Left lung (tissue), 4 donors: ENCODE measurements at regions not wholly inside any gene's neighbourhood (a gene's known extent, or its start where the extent isn't known, plus 50 kb on each side); places are given as distances from the start of the nearest gene placed in this dataset.

Source experiments
- ATAC-seq: fragments of 200-7000 bp; cut with Tn5 transposase; one replicate; pipeline ENCODE4 v1.9.1; 2020; ENCODE audit warnings: moderate library complexity
- DNase-seq, 4 donors: peaks; one replicate each; pipeline ENCODE4 v3.0.0-alpha.2; 2013 to 2020
- H3K27ac ChIP-seq, 2 donors: fragments of 200-600 bp; sonication (generic) in 1 of 2; one replicate each; pipeline versions ENCODE4 v1.5.0 to v1.8.0; 2020 to 2021
- H3K27me3 ChIP-seq, 2 donors: fragments of 200-600 bp; sonication (generic) in 1 of 2; one replicate each; pipeline versions ENCODE4 v1.5.0 to v1.8.0; 2020 to 2021
- H3K36me3 ChIP-seq, 2 donors: fragments of 200-600 bp; sonication (generic) in 1 of 2; one replicate each; pipeline versions ENCODE4 v1.5.0 to v1.8.0; 2020 to 2021
- H3K4me1 ChIP-seq, 2 donors: fragments of 200-600 bp; one replicate each; pipeline ENCODE4 v1.8.0; 2021
- H3K4me3 ChIP-seq, 2 donors: fragments of 200-600 bp; sonication (generic) in 1 of 2; one replicate each; pipeline versions ENCODE4 v1.5.0 to v1.8.0; 2020 to 2021; ENCODE audit warnings: mild to moderate bottlenecking in 1 of 2
- H3K9me3 ChIP-seq, 2 donors: fragments of 200-600 bp; sonication (generic) in 1 of 2; one replicate each; pipeline versions ENCODE4 v1.5.0 to v1.8.0; 2020 to 2021
- intact Hi-C, 2 donors: fragments of 100-400 bp; cut with DNase I; formaldehyde crosslinking; loops; one replicate each; pipeline versions ENCODE4 v1.11.2 to v1.14.2; 2022
- TF ChIP-seq, protein P1 (sequence below), 2 donors: fragments of 200-600 bp; sonication (generic) in 1 of 2; IDR thresholded peaks; one replicate each; pipeline versions ENCODE4 v1.5.0 to v1.8.0; 2021; ENCODE audit warnings: antibody characterized with exemption in 2 of 2
- donor health status: DM: no; HTN: yes; CAD: no.
- donor health status: DM: no; HTN: no; CAD: no.

DNA sequence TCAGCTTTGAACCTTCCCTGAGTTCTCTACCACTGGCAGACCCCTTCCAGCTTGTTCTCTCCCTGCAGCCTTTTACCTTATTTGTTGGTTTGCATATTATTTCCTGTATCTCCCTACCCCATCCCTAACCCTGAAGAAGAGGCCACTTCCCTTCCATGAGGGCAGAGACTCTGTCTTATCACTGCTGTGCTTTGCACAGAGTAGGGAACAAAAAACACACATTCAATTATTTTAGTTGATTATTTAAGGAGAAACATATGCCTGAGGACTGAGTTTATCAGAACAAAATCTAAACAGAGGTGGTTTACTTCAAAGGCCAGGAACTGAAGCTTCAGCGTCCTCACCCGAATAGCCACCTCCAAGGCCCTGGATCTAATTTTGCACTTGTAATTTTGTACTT, 111.7 kb upstream of the RFLNA start:
- H3K4me1 ChIP-seq = peaks cover 0 to 2% of the 10 kb centered on the region in 2 donors
- no peaks in the 10 kb centered on the region for H3K36me3 ChIP-seq
- TF ChIP-seq, protein P1, sequence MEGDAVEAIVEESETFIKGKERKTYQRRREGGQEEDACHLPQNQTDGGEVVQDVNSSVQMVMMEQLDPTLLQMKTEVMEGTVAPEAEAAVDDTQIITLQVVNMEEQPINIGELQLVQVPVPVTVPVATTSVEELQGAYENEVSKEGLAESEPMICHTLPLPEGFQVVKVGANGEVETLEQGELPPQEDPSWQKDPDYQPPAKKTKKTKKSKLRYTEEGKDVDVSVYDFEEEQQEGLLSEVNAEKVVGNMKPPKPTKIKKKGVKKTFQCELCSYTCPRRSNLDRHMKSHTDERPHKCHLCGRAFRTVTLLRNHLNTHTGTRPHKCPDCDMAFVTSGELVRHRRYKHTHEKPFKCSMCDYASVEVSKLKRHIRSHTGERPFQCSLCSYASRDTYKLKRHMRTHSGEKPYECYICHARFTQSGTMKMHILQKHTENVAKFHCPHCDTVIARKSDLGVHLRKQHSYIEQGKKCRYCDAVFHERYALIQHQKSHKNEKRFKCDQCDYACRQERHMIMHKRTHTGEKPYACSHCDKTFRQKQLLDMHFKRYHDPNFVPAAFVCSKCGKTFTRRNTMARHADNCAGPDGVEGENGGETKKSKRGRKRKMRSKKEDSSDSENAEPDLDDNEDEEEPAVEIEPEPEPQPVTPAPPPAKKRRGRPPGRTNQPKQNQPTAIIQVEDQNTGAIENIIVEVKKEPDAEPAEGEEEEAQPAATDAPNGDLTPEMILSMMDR (IDR thresholded peaks at IDR 0.05) = no peak
- ATAC-seq = no peak
- no peaks in the 10 kb centered on the region for H3K27me3 ChIP-seq
- intact Hi-C loops = no loop called here
- no peak for DNase-seq
- no peak overlapping the region for H3K27ac ChIP-seq
- H3K9me3 ChIP-seq = no peaks in the 10 kb centered on the region
- no peak overlapping the region for H3K4me3 ChIP-seq

DNA sequence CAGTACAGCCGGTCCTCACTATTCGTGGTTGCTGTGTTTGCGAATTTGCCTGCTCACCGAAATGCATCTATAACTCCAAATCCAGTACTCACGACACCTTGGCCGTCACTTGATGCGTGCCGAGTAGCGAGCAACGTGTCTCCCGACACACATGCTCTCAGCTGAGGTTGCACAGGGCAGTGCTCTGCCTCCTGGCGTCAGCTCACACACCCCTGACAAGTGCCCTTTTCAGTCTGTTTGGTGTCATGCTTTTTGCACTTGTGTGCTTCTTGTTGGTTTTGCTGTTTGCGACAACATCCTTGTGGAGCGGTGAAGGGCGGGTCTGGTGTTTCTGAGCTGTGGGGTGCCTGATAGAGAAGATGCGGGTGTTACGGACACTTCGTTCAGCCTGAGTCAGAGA, 110.4 kb upstream of the RFLNA start:
- H3K27ac ChIP-seq = no peak overlapping the region

DNA sequence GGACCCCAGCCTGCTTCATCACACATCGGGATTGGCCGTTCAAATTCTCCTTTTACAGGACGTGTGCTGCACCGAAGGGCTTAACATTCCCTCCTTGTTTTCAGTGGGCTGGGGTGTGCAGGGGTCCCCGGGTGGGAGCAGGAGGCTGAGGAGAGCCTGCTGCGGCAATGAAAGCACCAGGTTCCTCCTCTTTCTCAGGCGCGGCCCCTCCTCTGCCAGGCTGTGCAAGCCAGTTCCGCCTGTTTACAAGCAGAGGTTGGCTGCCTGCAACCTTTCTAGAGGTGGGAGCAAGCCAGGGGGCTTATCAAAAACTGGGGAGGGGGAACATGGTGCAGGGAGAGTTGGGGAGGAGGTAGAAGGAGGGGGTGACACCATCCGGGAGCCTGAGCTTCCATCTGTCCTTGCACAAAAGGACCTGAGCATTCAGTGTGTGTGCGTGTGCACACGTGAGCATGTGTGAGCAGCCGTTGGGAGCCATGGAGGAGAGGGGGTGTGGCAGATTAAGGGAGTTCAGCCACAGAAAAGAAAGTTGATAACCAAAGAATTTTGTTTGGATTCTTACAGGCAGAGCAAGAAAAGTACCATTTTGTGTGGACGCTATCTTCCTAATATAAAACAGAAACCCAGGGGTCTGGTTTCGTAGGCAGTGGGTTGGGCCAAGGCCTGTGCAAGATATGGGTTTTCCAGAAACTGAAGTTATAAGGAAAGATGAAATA, 108.8 kb upstream of the RFLNA start:
- TF ChIP-seq, protein P1 (IDR thresholded peaks at IDR 0.05) = no peak
- no peak overlapping the region for H3K27ac ChIP-seq
- DNase-seq (no peak), ATAC-seq (no peak)
- intact Hi-C loops = no loop called here
- no peaks in the 10 kb centered on the region for H3K9me3 ChIP-seq
- H3K4me3 ChIP-seq = no peak overlapping the region
- H3K27me3 ChIP-seq = no peaks in the 10 kb centered on the region
- peaks cover 0 to 13% of the 10 kb centered on the region in 2 donors for H3K4me1 ChIP-seq
- no peaks in the 10 kb centered on the region for H3K36me3 ChIP-seq

More for the DNA sequence above, 110.4 kb upstream of the RFLNA start:
- H3K27me3 ChIP-seq = no peaks in the 10 kb centered on the region
- H3K36me3 ChIP-seq = no peaks in the 10 kb centered on the region
- peaks cover 0 to 13% of the 10 kb centered on the region in 2 donors for H3K4me1 ChIP-seq
- intact Hi-C loops = no loop called here
- TF ChIP-seq, protein P1 (IDR thresholded peaks at IDR 0.05) = no peak
- no peaks in the 10 kb centered on the region for H3K9me3 ChIP-seq
- DNase-seq = no peak
- H3K4me3 ChIP-seq = no peak overlapping the region
- ATAC-seq = no peak

DNA sequence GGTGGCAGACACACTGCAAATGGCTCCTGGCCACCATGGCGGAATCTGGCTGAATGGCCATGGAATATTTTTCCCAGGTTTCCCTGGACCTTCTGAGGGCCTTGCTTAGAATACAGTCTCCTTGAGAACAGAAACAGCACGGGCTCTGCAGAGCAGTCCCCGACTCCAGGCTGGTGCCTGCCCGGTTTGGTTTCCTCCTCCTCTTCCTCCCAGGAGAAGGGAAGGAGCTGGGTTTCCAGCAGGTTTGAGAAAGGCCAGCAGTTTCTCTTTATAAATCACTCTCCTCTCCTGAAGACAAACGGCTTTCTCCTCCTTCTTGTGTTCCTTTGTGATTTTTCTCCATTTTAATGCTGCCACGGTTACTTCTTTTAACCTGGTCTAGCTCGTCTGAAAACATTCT, 106.8 kb upstream of the RFLNA start:
- H3K9me3 ChIP-seq = no peaks in the 10 kb centered on the region
- no peak overlapping the region for H3K27ac ChIP-seq
- intact Hi-C loops = no loop called here
- H3K27me3 ChIP-seq = no peaks in the 10 kb centered on the region
- TF ChIP-seq, protein P1 (IDR thresholded peaks at IDR 0.05) = no peak
- H3K4me3 ChIP-seq = no peak overlapping the region
- DNase-seq (no peak), ATAC-seq (no peak)
- H3K36me3 ChIP-seq = no peaks in the 10 kb centered on the region
- peaks cover 0 to 13% of the 10 kb centered on the region in 2 donors for H3K4me1 ChIP-seq

DNA sequence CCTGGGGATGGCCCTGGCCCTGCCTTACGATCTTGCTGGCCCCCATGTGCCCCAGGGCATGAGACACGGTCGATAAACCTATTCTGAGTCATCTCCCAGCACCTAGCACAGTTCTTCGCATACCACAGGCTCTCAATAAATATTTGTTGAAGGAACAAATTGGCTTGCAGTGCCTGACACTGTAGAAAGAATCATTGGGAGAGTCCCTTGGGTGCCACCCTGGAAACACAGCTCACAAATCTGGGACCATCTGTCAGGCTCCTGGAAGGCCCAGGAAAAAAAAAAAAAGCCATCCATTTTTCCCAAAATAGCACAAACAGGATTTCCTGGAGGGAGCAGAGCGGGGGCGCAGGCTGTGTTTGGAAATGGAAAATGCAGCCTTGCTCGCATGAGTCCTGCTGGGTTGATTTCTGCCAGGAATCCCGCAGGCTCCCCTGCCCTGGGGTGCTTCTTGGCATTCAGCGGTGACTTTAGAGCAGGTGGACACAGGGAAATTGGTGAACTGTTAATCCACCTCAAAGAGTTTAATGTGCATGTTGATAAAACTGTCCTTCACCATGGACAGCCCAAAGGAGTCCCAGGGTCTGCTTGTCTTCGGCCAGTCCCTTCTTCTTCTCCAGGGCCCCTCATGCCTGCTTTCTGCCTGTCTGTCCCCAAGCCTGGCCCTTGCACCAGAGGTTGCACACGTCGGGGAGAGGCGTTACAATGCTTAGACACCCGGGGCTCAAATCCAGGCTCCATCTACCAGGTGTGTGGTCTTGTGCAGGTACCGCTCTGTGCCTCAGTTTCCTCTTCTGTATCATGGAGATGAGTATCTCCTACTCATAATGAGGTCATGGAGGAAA, 106.1 kb upstream of the RFLNA start:
- ATAC-seq (peak; percentile 89), DNase-seq (no peak)
- H3K4me1 ChIP-seq = peaks cover 0 to 13% of the 10 kb centered on the region in 2 donors
- intact Hi-C loops = no loop called here
- H3K36me3 ChIP-seq = no peaks in the 10 kb centered on the region
- no peaks in the 10 kb centered on the region for H3K9me3 ChIP-seq
- H3K27ac ChIP-seq = no peak overlapping the region
- no peak overlapping the region for H3K4me3 ChIP-seq
- TF ChIP-seq, protein P1 (IDR thresholded peaks at IDR 0.05) = no peak
- no peaks in the 10 kb centered on the region for H3K27me3 ChIP-seq
